Prostate gland (tissue), 2 donors: ENCODE measurements at regions not wholly inside any gene's neighbourhood (a gene's known extent, or its start where the extent isn't known, plus 50 kb on each side); places are given as distances from the start of the nearest gene placed in this dataset.

Source experiments
- DNase-seq: peaks from one replicate; pipeline ENCODE4 v3.0.0-alpha.2; 2019; ENCODE audit warnings: low spot score
- H3K27ac ChIP-seq, 2 donors: fragments of 200-600 bp; sonication (generic); 2 replicates each; pipeline ENCODE4 v1.5.1; 2017 to 2019
- H3K27me3 ChIP-seq: fragments of 200-600 bp; sonication (generic); replicated peaks from 2 replicates; pipeline ENCODE4 v1.5.1; 2019; ENCODE audit not compliant: insufficient read depth
- H3K36me3 ChIP-seq, 2 donors: fragments of 200-600 bp; sonication (generic); 1 replicate in 1 of 2; 2 replicates in 1 of 2; pipeline versions ENCODE4 v1.5.1 to v1.8.1; 2017 to 2019
- H3K4me1 ChIP-seq: fragments of 200-600 bp; sonication (generic); replicated peaks from 2 replicates; pipeline ENCODE4 v1.5.1; 2019
- H3K4me3 ChIP-seq, 2 donors: fragments of 200-600 bp; sonication (generic); 2 replicates each; pipeline ENCODE4 v1.5.1; 2017 to 2019
- H3K9me3 ChIP-seq: fragments of 200-600 bp; sonication (generic); 2 replicates; pipeline ENCODE4 v1.5.1; 2017
- CTCF ChIP-seq, 4 experiments: fragments of 200-600 bp in 2 of 4; fragments of 450-650 bp in 2 of 4; sonication (generic) in 2 of 4; IDR thresholded peaks; 1 replicate in 3 of 4; 2 replicates in 1 of 4; pipeline ENCODE4 v1.5.1; 2016 to 2019; ENCODE audit warnings: antibody characterized with exemption in 4 of 4, mild to moderate bottlenecking in 2 of 4, moderate library complexity in 2 of 4
- POLR2A ChIP-seq: fragments of 450-650 bp; IDR thresholded peaks from one replicate; pipeline ENCODE4 v1.6.1; 2016; ENCODE audit warnings: antibody characterized with exemption, mild to moderate bottlenecking
- POLR2AphosphoS5 ChIP-seq: sonication (generic); formaldehyde crosslinking; IDR thresholded peaks from one replicate; pipeline ENCODE4 v1.6.1; 2017; ENCODE audit warnings: antibody characterized with exemption
- WGBS: methylation state at CpG from one replicate; pipeline ENCODE4 v1.1.5; 2018; 5-methylcytosine and 5-hydroxymethylcytosine counted together
- intact Hi-C: fragments of 100-400 bp; cut with DNase I; formaldehyde crosslinking; loops from one replicate; pipeline ENCODE4 v1.14.2; 2022

- 70% methylated on average over 2 of the region's 2 CpGs for WGBS
- intact Hi-C loops = no loop called here
- no peaks in the 10 kb centered on the region for H3K36me3 ChIP-seq
- TF ChIP-seq POLR2A = no peak
- TF ChIP-seq POLR2AphosphoS5 = no peak
- TF ChIP-seq CTCF (IDR thresholded peaks at IDR 0.05) = no peak
- H3K9me3 ChIP-seq = no peaks in the 10 kb centered on the region
- no peaks in the 10 kb centered on the region for H3K4me1 ChIP-seq
- DNase-seq = no peak
- H3K4me3 ChIP-seq = no peak overlapping the region
- H3K27me3 ChIP-seq = no peaks in the 10 kb centered on the region
- H3K27ac ChIP-seq = no peak overlapping the region
Observed at GRCh38 chr1:87963556-87963955, 634.9 kb downstream of the LMO4 start.

- Histone ChIP-seq H3K27me3 (no peaks in the 10 kb centered on the region), H3K36me3 (no peaks in the 10 kb centered on the region), H3K9me3 (no peaks in the 10 kb centered on the region), H3K27ac (no peak overlapping the region), H3K4me1 (no peaks in the 10 kb centered on the region), H3K4me3 (no peak overlapping the region)
- DNase-seq = no peak
- no peak for TF ChIP-seq CTCF (IDR thresholded peaks at IDR 0.05)
- no peak for TF ChIP-seq POLR2AphosphoS5
- TF ChIP-seq POLR2A = no peak
- 94% methylated on average over 5 of the region's 5 CpGs for WGBS
- intact Hi-C loops = loop anchor here (5.0 kb wide), 1 partner anchor 638 kb away; the partner anchor contains the start of gene LMO4
Observed at GRCh38 chr1:87965193-87965592, 636.5 kb downstream of the LMO4 start.

GRCh38 chr1:87968197-87968955 is 639.7 kb downstream of the LMO4 start:
- 30% methylated on average over 4 of the region's 4 CpGs for WGBS
- Histone ChIP-seq H3K27ac (no peak overlapping the region), H3K27me3 (no peaks in the 10 kb centered on the region), H3K36me3 (no peaks in the 10 kb centered on the region), H3K4me1 (no peaks in the 10 kb centered on the region), H3K9me3 (no peaks in the 10 kb centered on the region), H3K4me3 (no peak overlapping the region)
- TF ChIP-seq POLR2A = no peak
- no peak for TF ChIP-seq CTCF (IDR thresholded peaks at IDR 0.05)
- no peak for TF ChIP-seq POLR2AphosphoS5
- no peak for DNase-seq
- intact Hi-C loops = loop anchor here (5.0 kb wide), 1 partner anchor 641 kb away; the partner anchor contains the start of gene LMO4

- no peaks in the 10 kb centered on the region for H3K36me3 ChIP-seq
- no peak for TF ChIP-seq POLR2AphosphoS5
- TF ChIP-seq POLR2A = no peak
- TF ChIP-seq CTCF (IDR thresholded peaks at IDR 0.05) = no peak
- no peak overlapping the region for H3K27ac ChIP-seq
- H3K9me3 ChIP-seq = no peaks in the 10 kb centered on the region
- intact Hi-C loops = loop anchor here (5.0 kb wide), 1 partner anchor 642 kb away; the partner anchor contains the start of gene LMO4
- H3K4me1 ChIP-seq = no peaks in the 10 kb centered on the region
- H3K27me3 ChIP-seq = no peaks in the 10 kb centered on the region
- WGBS = 70% methylated on average over 2 of the region's 2 CpGs
- no peak overlapping the region for H3K4me3 ChIP-seq
- DNase-seq = no peak
Observed at GRCh38 chr1:87969040-87969439, 640.4 kb downstream of the LMO4 start.

GRCh38 chr1:87972811-87973210 is 644.1 kb downstream of the LMO4 start:
- Histone ChIP-seq H3K27ac (no peak overlapping the region), H3K9me3 (no peaks in the 10 kb centered on the region), H3K4me1 (no peaks in the 10 kb centered on the region), H3K4me3 (no peak overlapping the region), H3K27me3 (no peaks in the 10 kb centered on the region), H3K36me3 (no peaks in the 10 kb centered on the region)
- TF ChIP-seq CTCF (IDR thresholded peaks at IDR 0.05) (no peak), POLR2A (no peak), POLR2AphosphoS5 (no peak)
- no peak for DNase-seq
- intact Hi-C loops = no loop called here
- 70% methylated on average over 3 of the region's 3 CpGs for WGBS
